Left lobe of liver (tissue), 2 donors: ENCODE measurements at regions not wholly inside any gene's neighbourhood (a gene's known extent, or its start where the extent isn't known, plus 50 kb on each side); places are given as distances from the start of the nearest gene placed in this dataset.

Source experiments
- ATAC-seq: fragments of 200-7000 bp; cut with Tn5 transposase; one replicate; pipeline ENCODE4 v1.9.1; 2020; ENCODE audit warnings: mild to moderate bottlenecking, moderate library complexity
- DNase-seq: peaks from one replicate; pipeline ENCODE4 v3.0.0-alpha.2; 2020; ENCODE audit warnings: low spot score
- donor health status: DM: no; HTN: no; CAD: no; lungs with moderate emphysema.
- donor health status: DM: no; HTN: yes; CAD: no.

- no peak for DNase-seq
Observed at GRCh38 chr4:146577111-146577510, 55.4 kb upstream of the SLC10A7 start.

GRCh38 chr4:146582864-146583263, 55.8 kb upstream of the POU4F2 start:
- DNase-seq (no peak), ATAC-seq (no peak)

More at GRCh38 chr4:146577111-146577510, 55.4 kb upstream of the SLC10A7 start:
- ATAC-seq = no peak

GRCh38 chr4:146585761-146586333, 52.8 kb upstream of the POU4F2 start:
- DNase-seq (no peak), ATAC-seq (peak; percentile 78)
